IPS-11a (cell line): ENCODE measurements at regions not wholly inside any gene's neighbourhood (a gene's known extent, or its start where the extent isn't known, plus 50 kb on each side); places are given as distances from the start of the nearest gene placed in this dataset.

ENCODE experiments used
- H3K4me3 ChIP-seq: one replicate; pipeline ENCODE4 v1.5.1; 2013; ENCODE audit warnings: low read depth, low read length, control low read depth

DNA sequence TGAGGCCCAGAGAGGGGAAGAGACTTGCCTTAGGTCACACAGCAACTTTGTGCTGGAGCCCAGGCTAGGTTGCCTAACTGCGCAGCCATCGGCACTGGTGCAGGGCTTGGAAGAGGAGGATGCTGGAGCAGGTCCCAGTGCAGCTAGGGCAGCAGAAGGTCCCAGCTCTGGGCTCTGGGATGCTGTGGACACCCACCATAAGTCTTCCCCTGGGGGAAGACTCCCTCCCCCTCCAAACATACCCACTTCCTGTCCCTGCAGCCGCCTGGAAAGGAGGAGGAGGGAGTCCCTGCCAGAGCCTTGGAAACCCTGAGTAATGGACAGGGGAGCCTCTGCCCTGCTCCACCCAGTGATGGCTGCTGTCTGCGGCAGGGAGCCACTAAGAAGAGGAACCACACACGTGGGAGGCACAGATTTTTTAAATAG lies 93.6 kb downstream of the NCR2 start:
- H3K4me3 ChIP-seq: no peak overlapping the region

DNA sequence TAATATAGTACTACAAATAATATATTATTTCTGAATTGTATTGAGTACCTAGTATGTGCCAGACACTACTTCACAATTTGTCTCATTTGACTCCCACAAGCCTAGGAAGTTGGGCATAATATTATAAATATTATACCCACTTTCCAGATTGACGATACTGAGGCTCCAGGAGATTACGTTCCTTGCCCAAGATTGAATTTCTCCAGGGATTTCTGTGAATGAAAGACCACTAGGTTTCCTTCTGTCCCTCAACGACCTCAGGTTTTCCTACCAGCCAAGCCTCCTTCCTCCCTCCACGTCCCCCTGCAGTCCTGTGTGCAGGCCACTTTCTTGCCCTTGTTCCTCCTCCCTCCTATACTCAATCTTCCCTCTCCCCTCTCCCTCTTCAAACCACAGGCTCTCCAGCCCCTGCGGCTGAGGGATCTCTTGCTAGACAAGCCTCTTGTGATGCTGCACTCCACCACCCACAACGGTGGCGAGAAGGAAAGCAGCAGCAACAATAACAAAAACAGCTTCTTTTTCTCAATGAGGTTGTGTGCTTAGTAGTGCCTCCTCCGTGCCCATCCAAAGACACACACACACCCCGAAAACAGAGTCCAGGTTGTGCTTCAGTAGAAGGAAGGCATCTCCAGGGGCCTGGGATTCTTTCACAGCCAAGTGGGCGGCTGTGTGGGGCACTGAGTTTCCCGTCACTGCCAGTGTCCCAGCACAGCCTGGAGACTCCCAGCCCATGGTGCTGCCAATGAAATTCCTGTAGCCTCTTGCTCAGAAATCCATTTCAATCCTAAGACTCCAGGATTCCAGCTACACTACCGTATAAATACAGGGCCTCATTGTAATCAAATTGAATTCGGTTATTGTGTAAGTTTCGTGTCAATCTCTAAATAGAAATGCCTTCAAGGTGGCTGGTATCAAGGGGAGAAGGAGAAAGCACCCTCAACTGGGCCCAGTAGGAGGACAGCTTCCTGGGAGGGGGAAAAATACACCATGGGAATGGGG lies 94.4 kb downstream of the NCR2 start:
- no peak overlapping the region for H3K4me3 ChIP-seq

DNA sequence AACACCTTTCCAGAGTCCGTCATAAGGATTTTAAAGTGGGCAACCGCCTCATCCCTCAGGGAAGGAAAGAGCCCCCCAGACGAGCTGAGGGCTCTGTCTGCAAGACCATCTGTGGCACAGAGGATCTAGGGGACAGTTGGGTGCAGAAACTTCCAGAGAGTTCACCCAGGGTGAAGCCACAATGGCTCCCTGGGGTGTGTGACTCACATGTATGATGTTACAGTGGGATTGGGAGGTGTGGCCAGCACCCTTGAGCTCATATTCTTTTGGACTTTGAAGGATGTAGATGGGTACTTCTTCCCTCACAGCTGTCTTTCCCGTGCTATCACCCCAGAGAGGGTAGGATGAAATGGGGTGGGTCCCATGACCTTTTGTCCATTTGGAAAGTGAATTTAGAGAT lies 95.5 kb downstream of the NCR2 start:
- H3K4me3 ChIP-seq: no peak overlapping the region

DNA sequence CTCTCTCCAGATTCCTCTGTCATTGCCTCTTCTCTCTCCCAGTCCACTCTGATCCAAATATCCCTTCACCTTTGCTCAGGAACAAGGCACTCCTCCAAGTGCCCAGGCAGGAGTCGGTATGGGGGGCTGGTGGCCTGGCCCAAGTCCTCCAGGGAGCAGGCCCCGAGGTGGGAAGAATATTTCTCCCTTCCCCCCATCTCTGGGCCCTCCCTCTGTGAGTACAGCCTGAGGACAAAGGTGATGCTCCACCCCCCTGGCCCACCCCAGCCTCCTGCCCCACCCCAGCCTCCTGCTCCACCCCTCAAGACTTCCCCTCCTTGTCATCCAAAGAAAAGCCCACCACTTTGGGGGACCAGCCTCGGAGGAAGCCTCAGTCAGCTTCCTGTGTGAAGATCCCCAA lies 96.9 kb downstream of the NCR2 start:
- H3K4me3 ChIP-seq: no peak overlapping the region

DNA sequence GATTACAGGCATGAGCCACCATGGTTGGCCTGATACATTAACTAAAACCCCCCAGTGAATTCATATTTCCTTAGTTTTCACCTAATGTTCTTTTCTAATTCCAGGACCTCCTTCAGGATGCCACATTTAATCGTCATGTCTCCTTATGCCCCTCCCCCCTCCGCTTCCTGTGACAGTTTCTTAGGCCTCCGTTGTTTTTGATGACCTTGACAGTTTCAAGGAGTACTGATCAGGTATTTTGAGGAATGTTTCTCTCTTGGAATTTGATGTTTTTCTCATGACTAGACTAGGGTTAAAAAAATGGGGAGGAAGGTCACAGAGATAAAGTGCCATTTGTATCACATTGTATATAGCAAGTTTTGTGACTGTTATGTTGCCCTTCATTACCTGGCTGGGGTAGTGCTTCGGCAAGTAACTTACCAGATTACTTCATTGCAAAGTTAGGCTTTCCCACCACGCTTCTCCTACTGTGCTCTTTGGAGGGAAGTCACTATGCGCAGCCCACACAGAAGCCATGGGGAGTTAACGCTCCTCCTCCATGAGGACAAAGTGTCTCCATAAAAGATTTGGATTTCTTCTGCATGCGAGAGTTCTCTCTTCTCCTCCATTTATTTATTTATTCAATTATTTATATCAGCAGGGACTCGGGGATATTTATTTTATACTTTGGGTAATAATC lies 99.5 kb downstream of the NCR2 start:
- no peak overlapping the region for H3K4me3 ChIP-seq

DNA sequence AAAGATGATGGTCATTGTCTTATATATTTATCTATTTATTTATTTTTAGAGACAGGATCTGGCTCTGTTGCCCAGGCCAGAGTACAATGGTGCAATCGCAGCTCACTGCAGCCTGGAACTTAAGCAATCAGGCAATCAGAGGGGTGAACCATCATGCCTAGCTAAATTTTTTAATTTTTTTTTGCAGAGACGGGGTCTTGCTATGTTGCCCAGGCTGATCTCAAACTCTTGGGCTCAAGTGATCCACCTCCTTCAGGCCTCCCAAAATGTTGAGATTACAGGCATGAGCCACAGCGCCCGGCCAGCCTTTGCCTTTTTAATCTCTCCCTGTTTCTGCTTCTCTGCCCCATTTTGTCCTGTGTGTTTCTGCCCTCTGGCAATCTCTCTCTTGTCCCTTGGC lies 102.2 kb downstream of the NCR2 start:
- H3K4me3 ChIP-seq: no peak overlapping the region

DNA sequence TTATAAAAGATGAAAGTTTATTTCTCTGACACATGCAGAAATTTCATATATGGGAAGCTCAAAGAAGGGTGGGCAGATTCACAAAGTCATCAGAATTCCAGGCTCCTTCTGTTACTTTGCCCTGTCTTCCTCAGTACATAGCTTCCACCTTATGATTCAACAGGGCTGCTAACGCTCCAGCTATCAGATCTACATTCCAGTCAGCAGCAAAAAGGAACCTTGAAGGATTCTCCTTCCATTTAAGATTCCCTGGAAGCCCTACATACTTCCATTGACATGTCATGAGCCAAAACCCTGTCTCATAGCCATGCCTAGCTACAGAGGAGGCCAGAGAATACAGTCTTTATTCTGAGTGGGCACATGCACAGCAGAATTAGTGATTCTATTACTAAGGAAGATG lies 103.3 kb downstream of the NCR2 start:
- H3K4me3 ChIP-seq: no peak overlapping the region

DNA sequence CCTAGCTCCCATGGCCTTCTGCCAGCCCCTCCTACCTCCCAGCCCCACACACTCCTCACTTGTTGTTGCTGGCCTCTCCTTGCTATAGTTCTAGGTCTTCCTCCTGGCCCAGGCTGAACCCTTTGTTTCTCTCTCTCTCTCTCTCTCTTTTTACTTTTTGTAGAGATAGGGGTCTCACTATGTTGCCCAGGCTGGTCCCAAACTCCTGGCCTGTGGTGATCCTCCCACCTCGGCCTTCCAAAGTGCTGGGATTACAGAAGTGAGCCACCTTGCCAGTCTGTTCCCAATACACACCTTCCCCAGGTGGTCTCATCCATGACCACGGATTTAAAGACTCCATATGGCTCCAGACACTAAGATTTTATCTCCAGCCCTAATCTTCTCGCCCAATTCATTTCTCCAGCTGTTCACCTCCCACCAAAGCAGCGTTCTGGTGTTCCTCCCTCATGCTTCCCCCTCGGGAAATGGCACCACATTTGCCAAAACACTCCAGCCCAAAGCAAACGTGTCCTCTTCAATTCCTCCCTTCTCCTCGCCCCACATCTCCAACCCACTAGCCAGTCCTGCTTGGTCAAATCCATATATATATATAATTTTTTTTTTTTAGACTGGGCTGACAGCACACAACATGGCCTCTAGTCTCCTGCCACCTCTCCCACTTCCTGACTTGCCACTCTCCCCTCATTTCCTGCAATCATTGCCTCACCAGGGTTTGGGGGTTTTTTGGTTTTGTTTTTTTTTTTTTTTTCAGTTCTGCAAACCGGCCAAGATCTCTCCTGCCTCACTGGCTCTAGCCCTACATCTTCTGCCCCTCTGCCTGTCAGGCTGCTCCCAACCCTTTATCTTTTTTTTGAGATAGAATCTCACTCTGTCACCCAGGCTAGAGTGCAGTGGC lies 104.4 kb downstream of the NCR2 start:
- no peak overlapping the region for H3K4me3 ChIP-seq

DNA sequence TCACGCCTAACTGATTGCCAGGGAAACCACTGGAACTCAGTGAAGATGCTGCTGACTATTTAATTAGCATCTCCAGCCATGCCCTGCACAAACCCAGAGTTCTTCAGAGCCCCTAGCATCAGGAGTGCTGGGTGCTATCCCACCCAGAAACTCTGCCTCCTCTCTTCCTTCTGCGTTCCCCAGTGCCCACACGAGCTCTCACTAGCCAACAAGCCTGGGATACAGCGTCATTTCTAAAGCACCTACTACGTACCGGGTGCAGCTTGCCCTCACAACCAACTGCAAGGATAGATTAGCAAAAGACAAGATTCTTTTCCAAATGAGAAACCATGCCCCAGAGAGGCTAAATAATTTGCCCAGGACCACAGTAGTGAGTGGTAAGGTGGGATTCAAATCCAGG lies 105.2 kb upstream of the FOXP4 start:
- H3K4me3 ChIP-seq: no peak overlapping the region

DNA sequence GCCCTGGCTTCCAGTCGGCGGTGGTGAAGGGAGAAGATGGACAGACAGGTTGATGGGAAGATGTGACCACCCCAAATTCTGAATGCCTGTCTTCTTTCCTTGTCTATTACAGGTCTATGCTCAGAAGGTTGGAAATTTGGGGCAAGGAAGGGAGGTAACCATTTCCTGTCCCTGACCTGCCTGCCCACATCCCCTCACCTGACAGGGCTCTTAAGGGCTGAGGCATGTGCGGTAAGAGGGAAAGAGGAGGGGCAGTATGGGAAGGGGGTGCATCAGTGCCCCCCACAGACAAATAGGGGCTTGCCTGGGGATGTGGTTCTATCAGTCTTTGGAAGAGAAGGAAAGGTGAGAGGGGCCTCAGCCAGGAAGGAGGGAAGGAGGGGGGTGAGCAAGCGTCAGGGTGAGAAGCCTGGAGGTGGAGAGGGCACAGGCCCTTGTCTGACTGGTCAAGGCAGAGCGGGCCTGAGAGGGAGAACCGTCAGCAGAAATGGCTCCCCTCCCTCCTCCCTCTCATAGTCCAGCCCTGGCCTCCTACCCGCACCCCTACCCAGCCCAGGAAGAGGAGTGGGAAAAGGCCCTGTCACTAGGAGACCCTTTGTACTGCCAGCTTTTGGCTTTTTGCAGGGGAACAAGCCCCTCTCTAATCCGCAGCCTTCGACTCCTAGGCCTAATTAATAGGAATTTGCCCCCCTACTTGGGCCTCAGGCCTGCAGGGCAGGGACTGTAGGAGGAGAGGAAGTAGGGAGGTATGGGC lies 104.4 kb upstream of the FOXP4 start:
- H3K4me3 ChIP-seq: no peak overlapping the region

DNA sequence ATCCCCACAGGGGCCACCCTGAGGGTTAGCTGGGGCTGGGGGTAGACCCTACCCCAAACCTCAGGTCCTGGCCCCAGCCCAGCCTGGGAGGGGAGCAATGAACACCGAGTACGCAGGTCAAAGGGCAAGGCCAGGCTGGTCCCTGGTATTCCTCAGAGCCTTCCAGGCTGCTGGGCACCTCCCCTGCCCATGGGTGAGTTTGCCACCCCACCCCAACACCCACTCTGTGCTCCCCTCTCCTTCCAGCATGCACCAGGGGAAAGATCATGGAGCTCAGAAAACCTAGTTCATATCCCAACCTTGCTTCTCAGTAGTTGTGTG lies 103.9 kb upstream of the FOXP4 start:
- H3K4me3 ChIP-seq: no peak overlapping the region

DNA sequence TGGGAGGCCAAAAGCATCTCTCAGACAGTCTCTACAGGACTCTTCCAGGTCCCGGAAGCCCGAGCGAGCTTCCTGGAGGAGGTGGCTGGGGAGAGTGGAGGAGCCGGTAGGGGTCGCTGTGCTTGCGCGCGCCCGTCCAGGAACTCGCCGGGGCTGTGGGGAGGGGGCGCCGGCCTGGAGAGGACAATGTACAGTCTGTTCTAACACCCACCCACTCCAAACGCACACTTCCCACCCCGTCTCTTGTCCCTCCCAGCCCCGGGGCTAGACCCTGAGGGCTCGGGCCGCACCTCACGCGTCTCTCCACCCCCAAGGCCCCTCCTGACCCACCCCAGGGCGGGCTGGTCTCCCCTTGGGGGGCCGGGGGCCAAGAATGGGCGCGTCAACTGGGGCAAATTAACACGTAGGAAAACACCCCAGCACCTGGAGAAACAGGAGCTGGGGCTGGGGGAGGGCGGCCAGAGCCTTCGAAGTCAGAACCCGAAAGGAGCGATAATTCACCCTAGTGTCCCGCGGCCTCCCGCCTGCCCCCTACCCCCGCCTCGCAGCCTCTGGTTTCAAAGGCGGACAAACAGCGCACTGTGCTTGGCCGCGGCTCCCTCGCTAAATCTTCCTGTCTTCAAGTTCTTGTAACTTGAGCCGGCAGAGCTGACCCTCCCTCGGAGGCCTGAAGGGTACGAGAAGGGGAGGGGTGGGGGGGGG lies 103.2 kb upstream of the FOXP4 start:
- peak overlapping the region; percentile 27 for H3K4me3 ChIP-seq

DNA sequence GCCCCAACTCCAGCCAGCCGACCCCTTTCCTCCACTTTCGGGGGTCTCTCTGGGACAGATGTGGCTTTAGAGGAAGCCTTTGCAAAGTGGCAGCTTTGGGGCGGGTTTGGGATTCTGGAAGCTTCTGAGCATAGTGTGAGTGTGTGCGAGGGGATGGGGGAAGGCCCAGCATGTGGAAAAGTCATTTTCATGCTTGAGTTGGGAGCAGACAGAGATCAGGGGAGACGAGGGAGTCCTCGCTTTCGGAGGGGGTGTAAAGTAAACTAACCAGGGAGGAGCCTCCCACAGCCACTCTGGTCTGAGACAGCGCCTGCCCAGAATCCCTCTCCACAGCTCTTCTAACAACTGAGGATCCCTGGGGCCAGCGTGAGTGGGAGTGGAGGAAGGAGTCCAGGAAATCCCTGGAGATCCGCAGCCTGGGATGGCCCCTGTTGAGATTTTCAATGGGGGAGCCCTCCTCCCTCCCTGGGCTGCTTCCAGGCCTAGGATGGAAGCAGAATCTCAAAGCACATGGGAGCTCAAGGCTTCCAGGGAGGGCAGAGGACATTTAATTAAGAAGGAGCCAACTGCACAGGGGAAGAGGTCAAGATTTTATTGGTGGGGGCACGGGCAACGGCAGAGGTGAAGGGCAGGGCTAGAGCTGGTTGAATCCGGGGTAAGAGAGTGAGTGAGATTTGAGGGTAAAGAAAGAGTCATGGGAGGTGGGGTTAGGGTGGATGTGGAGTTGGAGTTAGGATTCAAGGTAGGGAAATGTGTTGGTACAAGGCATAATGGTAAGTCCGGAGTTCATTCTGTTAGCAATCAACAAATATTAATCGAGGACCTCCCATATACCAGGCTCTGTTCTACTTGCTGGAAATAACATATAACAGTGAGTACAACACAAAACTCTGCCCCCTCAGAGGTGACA lies 102.3 kb upstream of the FOXP4 start:
- no peak overlapping the region for H3K4me3 ChIP-seq

DNA sequence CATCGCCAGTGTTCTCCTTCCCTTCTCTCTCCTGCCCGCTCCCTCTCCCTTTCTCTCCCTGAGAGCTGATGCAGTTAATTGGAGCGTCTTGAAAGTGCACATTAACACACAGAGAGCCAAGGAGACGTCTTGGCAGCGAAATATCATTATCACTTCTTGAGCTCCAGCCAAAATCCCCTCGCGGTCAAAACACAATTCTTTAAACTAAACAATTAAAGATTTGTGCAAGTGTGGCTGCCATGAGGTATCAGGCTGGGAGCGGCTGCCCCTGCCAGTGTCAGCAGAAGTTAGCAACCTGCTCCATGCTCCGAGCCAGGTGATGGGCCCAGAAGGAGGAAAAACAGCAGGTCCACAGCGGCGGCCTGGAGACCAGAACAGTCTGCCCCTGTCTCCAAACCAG lies 100.9 kb upstream of the FOXP4 start:
- H3K4me3 ChIP-seq: no peak overlapping the region

DNA sequence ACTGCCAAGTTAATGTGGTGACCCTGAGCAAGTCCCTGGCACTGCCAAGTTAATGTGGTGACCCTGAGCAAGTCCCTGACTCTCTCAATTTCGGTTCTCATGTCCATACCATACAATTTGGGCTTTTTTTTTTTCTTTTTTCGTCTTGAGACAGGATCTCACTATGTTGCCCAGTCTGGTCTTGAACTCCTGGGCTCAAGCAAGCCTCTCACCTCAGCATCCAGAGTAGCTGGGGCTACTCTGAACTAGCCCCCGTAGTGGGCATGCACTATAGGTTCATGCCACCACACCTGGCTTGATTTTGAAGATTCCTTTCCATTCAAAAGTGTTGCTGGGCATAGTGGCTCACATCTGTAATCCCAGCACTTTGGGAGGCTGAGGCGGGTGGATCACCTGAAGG lies 100.0 kb upstream of the FOXP4 start:
- no peak overlapping the region for H3K4me3 ChIP-seq

DNA sequence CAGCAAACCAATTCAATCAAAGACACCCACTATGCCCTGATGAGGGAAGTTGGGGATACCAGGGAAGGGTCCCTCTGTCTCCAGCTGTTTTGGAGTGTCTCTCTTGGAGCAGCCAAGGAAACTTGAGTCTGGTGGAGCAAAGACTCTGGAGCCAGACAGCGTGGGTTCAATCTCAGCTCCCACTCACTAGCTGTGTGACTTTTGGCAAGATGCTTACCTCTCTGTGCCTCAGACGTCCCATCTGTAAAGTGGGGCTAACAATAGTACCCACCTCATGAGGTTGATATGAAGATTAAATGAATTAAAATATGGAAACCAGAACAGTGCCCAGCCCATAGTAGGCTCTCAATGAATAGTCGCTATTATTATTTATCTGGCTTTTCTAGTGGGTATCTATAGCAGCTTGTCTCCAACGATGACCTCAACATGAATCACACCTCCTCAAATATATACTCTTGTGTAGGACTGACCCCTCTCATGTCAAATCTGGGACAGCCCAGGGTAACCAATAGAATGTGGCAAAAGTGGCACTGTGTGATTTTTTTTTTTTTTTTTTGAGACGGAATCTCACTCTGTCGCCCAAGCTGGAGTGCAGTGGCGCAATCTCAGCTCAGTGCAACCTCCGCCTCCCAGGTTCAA lies 99.2 kb upstream of the FOXP4 start:
- no peak overlapping the region for H3K4me3 ChIP-seq

DNA sequence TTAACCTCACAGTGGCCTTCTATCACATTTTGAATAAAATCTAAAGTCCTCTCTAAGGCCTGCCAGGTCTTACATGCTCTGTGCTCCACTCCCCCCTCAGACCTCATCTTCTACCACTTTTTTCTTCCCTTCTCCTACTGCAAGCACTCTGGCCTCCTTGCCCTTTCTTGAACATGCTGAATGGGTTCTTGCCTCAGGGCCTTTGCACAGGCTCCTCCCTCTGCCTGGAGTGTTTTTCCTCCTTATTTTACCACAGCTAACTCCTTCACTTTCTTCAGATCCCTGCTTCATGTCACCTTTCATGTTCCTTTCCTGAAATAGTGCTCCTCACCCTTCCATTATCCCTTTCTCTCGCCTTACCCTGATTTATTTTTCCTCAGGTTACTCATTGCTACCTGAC lies 97.9 kb upstream of the FOXP4 start:
- no peak overlapping the region for H3K4me3 ChIP-seq

DNA sequence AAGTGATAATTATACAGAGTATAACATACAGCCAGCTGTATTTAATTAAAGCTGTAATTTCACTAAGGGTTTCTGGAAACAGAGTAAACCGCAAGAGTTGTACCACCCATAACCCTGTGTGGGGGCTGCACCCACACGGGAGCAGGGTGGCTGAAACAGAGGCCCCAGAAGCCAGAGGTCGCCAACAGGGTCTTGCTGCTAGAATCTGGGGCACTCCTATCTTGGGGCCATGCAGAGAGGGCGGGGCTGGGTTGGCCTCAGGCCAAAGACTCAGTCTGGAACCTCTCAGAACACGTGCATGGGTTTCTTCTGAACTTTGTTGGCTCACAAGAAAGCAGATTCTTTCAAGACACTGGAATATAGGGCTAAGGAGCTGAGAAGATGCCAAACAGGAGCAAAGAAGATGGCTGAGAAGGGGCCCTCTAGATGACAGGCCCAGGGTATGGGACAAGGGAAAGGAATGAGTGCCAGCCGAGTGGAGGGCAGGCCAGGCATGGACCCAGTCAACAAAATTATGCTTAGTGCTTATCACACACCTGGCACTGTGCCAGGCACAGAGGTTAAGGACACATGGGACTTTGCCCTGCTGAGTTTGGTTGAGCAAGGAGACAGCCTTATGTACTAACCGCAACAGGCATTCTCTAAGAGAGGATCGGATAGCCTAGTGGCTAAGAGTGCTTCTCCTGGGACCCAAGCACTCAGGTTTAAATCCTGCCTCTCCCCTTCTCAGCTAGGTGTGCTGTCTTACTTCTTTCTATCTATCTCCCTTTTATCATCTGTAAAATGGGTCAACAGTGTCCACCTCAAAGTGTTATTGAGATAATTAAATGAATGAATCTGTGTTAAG lies 96.6 kb upstream of the FOXP4 start:
- H3K4me3 ChIP-seq: no peak overlapping the region
